Stromal cell of bone marrow (primary cell): ENCODE measurements at regions not wholly inside any gene's neighbourhood (a gene's known extent, or its start where the extent isn't known, plus 50 kb on each side); places are given as distances from the start of the nearest gene placed in this dataset.
A peak's percentile ranks its signal among the peaks of the same experiment; 100 is the strongest.

Source experiments
- DNase-seq: peaks from one replicate; pipeline ENCODE4 v3.0.0-alpha.2; 2012; ENCODE audit warnings: low read depth

DNA sequence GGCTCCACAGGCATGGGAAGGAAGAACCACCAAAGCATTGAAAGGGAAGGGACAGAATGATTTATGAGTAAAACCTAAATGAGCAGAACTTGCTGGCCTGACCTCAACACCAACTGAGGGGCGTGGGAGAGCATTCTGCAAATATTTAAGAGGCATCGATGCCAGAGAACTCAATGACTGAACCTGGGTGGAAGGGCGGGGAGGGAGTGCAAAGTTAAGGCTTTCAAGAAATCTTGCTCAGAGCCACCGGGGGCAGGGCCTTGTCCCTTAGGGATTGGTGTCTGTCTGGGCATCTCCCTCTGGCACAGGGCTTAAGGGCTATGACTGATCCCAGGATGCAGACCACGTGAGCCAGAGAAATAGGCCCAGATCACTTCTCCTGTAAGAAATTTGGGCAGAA, 137.1 kb downstream of the ADAMTS15 start:
- DNase-seq: no peak

GRCh38 chr11:130587658-130588057, 139.2 kb downstream of the ADAMTS15 start:
- DNase-seq: no peak

GRCh38 chr11:130588471-130588870, 140.0 kb downstream of the ADAMTS15 start:
- DNase-seq: no peak

DNA sequence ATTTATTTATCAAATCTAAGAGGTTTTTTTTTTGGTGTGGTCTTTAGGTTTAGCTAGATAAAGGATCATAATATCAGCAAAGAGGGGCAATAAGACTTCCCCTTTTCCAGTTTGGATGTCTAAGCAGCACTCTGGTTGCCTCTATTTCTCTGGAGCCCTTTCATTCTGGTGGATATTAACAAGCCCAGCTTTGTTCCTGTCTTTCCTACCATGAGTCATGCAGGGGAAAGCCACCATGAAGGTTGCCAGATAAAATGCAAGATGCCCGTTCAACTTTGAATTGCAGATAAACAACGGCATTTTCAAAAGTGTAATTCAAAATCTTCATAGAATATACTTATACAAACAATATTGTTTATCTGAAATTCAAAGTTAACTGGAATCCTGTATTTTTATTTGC, 143.6 kb downstream of the ADAMTS15 start:
- DNase-seq: no peak

DNA sequence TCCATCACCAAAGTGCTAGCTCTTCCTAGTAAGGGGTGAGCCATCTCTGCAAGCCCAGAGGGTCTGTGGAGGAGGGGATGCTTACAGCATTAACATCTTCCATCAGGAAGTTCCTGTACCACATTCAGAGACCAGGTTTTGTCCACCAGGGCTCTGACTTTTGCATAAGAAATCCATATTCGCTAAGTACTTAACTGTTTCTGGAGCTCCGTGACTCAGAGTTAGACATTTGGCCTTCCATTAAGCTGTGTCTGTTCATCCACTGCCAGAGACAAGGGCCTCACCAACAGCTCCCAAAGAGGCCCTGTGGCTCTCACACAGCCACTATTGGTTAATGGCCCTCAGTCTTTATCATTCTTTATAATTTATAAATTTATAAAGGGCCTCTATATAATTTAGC, 144.6 kb downstream of the ADAMTS15 start:
- no peak for DNase-seq

DNA sequence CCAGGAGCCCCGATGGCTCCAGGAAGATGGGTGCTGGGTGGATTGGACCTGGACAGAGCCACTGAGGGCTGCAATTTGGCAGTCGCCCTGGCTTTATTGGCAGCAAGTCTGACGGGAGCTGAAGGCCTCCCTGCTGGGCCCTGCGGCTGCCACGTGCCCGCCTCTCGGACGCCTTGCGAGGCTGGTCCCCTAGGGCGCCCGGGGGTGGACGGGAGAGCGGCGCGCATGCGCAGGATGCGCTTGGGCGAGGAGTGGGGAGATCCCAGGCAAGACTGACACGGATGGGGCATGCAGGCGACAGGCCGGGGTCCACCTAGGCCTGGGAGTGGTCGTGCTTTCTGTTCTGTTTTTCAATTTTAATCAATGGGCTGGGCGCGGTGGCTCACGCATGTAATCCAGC, 150.0 kb downstream of the ADAMTS15 start:
- DNase-seq: no peak

- DNase-seq: no peak
These were observed 150.7 kb downstream of the ADAMTS15 start for GRCh38 chr11:130599073-130599654.

DNA sequence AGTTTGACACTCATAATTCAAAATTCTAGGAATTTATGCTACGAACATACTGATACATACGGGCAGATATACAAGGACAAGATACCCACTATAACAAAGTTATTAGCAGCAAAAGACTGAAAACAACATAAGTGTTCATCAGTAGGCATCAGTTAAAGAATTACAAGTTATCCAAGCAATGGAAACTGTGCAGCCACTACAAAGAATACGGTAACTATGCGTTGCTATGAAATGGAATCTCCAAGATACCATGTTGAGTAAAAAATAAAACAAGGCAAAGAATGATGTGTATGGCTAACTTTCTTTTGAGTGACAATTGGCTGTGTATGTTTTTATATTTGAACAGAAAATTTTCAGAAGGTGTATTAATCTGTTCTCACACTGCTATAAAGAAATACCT, 151.7 kb downstream of the ADAMTS15 start:
- DNase-seq: no peak

GRCh38 chr11:130600616-130601015, 152.2 kb downstream of the ADAMTS15 start:
- no peak for DNase-seq

- no peak for DNase-seq
These were observed 152.7 kb downstream of the ADAMTS15 start for GRCh38 chr11:130601141-130601540.

- no peak for DNase-seq
These were observed 153.5 kb downstream of the ADAMTS15 start for GRCh38 chr11:130601764-130602460.

GRCh38 chr11:130602641-130603334, 154.3 kb downstream of the ADAMTS15 start:
- no peak for DNase-seq

GRCh38 chr11:130603335-130603906, 155.0 kb downstream of the ADAMTS15 start:
- DNase-seq: no peak

GRCh38 chr11:130604606-130605005, 156.2 kb downstream of the ADAMTS15 start:
- DNase-seq: no peak

DNA sequence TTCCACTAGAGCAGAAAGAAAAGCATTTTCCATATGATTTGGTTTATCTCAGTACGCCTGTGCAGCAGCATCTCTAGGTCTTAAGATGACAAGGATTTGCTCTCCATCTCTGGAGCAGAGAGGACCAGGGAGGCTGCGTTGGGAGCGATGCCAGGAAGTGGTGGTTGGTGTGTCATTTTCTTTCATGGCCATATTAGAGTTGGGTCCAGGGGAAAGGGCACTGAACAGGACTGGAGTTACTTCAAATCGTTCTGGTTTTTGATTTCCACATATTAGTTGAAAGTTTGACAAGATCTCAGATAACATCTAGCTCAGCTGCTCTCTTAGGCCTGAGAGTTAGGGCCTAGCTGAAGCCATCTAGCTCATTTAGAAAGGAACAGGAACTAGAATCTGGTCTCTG, 157.7 kb downstream of the ADAMTS15 start:
- DNase-seq: no peak

- DNase-seq: peak; percentile 76
These were observed 158.5 kb downstream of the ADAMTS15 start for GRCh38 chr11:130606781-130607511.

DNA sequence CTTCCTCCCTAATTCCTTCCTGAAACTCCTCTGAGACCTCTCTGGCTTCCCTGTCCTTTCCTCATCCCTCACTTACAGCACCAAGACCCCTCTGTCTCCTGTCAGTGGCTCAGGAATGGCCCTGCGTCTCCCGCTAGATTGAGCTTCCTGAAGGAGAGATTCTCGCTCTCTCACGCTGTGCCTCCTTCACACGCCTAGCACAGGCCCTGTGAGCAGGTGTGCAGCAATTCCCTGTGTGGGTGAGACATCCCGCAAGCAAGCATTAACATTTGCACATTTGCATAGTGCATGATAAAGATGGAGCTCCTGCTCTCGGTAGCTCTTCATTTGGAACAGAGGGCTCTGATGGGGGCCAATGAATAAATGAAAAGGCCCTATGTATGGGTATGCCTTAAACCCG, 159.8 kb downstream of the ADAMTS15 start:
- no peak for DNase-seq

GRCh38 chr11:130609121-130610035, 160.9 kb downstream of the ADAMTS15 start:
- peak; percentile 62 for DNase-seq

GRCh38 chr11:130611791-130612251, 163.4 kb downstream of the ADAMTS15 start:
- no peak for DNase-seq

- DNase-seq: no peak
These were observed 163.9 kb downstream of the ADAMTS15 start for GRCh38 chr11:130612291-130612851.

DNA sequence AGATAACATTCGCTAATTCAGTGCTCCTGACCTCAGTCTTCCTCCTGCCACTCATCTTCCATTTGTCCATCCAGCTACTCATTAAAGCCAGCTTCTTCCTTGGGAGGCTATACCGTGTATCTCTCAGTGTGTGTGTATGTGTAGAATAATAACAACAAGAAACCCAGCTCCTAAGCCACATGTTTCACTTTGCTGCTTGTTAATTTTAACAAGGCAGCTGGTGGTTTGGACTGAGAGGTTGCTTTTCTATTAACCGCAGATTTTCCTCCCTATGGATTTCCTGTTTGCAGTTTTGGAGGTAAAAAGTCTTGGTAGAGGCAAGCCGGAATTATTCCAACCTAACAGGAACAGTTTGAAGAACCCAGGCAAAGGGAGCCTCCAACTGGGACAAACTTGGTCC, 165.0 kb downstream of the ADAMTS15 start:
- no peak for DNase-seq
